PC-9 (cell line): ENCODE measurements at regions not wholly inside any gene's neighbourhood (a gene's known extent, or its start where the extent isn't known, plus 50 kb on each side); places are given as distances from the start of the nearest gene placed in this dataset.

Experiments
- BruUV-seq: library from RNA; stranded (reverse); fragments of 400-500 nt; replicated peaks from 2 replicates; lab custom pipeline; 2021; lab: Mats Ljungman, UMichigan
- CTCF ChIA-PET: fragments of 300-600 bp; sonication (Branson Sonifier 250); formaldehyde crosslinking; loops from one replicate; lab custom pipeline; 2022; ENCODE audit warnings: antibody characterized with exemption; lab: Charles Lee
- POLR2A ChIA-PET: fragments of 300-600 bp; sonication (Branson Sonifier 250); formaldehyde crosslinking; loops from one replicate; lab custom pipeline; 2022; ENCODE audit warnings: antibody characterized with exemption; ENCODE audit not compliant: unreplicated experiment; lab: Charles Lee
- DNase-seq, 2 experiments: peaks; one replicate each; pipeline versions ENCODE4 v3.0.0 to v3.0.0-alpha.2; 2015 to 2022; ENCODE audit warnings: mixed read lengths in 1 of 2
- H2AFZ ChIP-seq: fragments of 200-600 bp; sonication (generic); 2 replicates; pipeline ENCODE4 v1.8.1; 2017; ENCODE audit warnings: antibody characterized with exemption
- H3F3A ChIP-seq: fragments of 200-600 bp; sonication (generic); 2 replicates; pipeline ENCODE4 v1.8.1; 2017; ENCODE audit warnings: antibody characterized with exemption, mild to moderate bottlenecking, low read depth; ENCODE audit not compliant: insufficient read depth
- H3K27ac ChIP-seq: fragments of 200-600 bp; sonication (generic); 2 replicates; pipeline ENCODE4 v1.6.1; 2016; ENCODE audit warnings: mixed run types
- H3K27me3 ChIP-seq: fragments of 200-600 bp; sonication (generic); 2 replicates; pipeline ENCODE4 v1.6.1; 2016; ENCODE audit warnings: low read depth, mixed run types; ENCODE audit not compliant: insufficient read depth
- H3K36me3 ChIP-seq: fragments of 200-600 bp; sonication (generic); 2 replicates; pipeline ENCODE4 v1.6.1; 2016; ENCODE audit warnings: low read depth, mixed run types
- H3K4me1 ChIP-seq: fragments of 200-600 bp; sonication (generic); replicated peaks from 2 replicates; pipeline ENCODE4 v1.6.1; 2016; ENCODE audit warnings: mixed run types; ENCODE audit not compliant: insufficient read depth
- H3K4me2 ChIP-seq: fragments of 200-600 bp; sonication (generic); 2 replicates; pipeline ENCODE4 v1.6.1; 2017; ENCODE audit warnings: mixed run types
- H3K4me3 ChIP-seq: fragments of 200-600 bp; sonication (generic); 2 replicates; pipeline ENCODE4 v1.6.1; 2016; ENCODE audit warnings: mixed run types
- H3K79me2 ChIP-seq: fragments of 200-600 bp; sonication (generic); 2 replicates; pipeline ENCODE4 v1.6.1; 2017; ENCODE audit warnings: low read depth, mixed run types
- H3K9me2 ChIP-seq: fragments of 200-600 bp; sonication (generic); 2 replicates; pipeline ENCODE4 v1.8.1; 2017; ENCODE audit warnings: mild to moderate bottlenecking; ENCODE audit not compliant: insufficient read depth
- H3K9me3 ChIP-seq: fragments of 200-600 bp; sonication (generic); 2 replicates; pipeline ENCODE4 v1.8.1; 2016; ENCODE audit warnings: low read depth; ENCODE audit not compliant: insufficient read depth
- H4K20me1 ChIP-seq: fragments of 200-600 bp; sonication (generic); 2 replicates; pipeline ENCODE4 v1.8.1; 2017; ENCODE audit not compliant: insufficient read depth
- CTCF ChIP-seq: fragments of 200-600 bp; sonication (generic); conservative IDR thresholded peaks from 2 replicates; pipeline ENCODE4 v1.6.1; 2017; ENCODE audit warnings: mixed run types, antibody characterized with exemption, mild to moderate bottlenecking, moderate library complexity
- EZH2 ChIP-seq: fragments of 200-600 bp; sonication (generic); IDR thresholded peaks from 2 replicates; pipeline ENCODE4 v1.8.0; 2017; ENCODE audit warnings: antibody characterized with exemption, low read depth
- intact Hi-C: fragments of 100-400 bp; cut with micrococcal nuclease; formaldehyde crosslinking; loops from one replicate; pipeline ENCODE4 v1.10.0; 2022; ENCODE audit not compliant: unreplicated experiment

- intact Hi-C loops: no loop called here
- Histone ChIP-seq H4K20me1 (no peaks in the 10 kb centered on the region), H3K4me3 (no peak overlapping the region), H2AFZ (no peak overlapping the region), H3K9me3 (no peaks in the 10 kb centered on the region), H3K27ac (no peak overlapping the region), H3K4me2 (no peak overlapping the region), H3K4me1 (no peaks in the 10 kb centered on the region), H3F3A (no peaks in the 10 kb centered on the region), H3K9me2 (no peaks in the 10 kb centered on the region), H3K27me3 (peaks cover 55% of the 10 kb centered on the region), H3K79me2 (no peaks in the 10 kb centered on the region), H3K36me3 (no peaks in the 10 kb centered on the region)
- BruUV-seq: no TSS peak
- TF ChIP-seq CTCF (no peak), EZH2 (no peak)
- ChIA-PET CTCF (interaction anchor here (0.6 kb wide), 1 partner anchor 203 kb away, joined by 3 read pairs; no protein-coding TSS in a partner anchor), POLR2A (no interaction called here)
- DNase-seq: no peak
Observed at GRCh38 chr6:15876406-15876805, 213.6 kb upstream of the DTNBP1 start.

GRCh38 chr6:15875797-15876196, 213.0 kb upstream of the DTNBP1 start:
- Histone ChIP-seq H3K4me2 (no peak overlapping the region), H3F3A (no peaks in the 10 kb centered on the region), H3K4me1 (no peaks in the 10 kb centered on the region), H3K27ac (no peak overlapping the region), H2AFZ (no peak overlapping the region), H3K79me2 (no peaks in the 10 kb centered on the region), H3K9me2 (no peaks in the 10 kb centered on the region), H3K27me3 (peaks cover 60% of the 10 kb centered on the region), H3K9me3 (no peaks in the 10 kb centered on the region), H3K4me3 (no peak overlapping the region), H4K20me1 (no peaks in the 10 kb centered on the region), H3K36me3 (no peaks in the 10 kb centered on the region)
- TF ChIP-seq CTCF (no peak), EZH2 (no peak)
- intact Hi-C loops: no loop called here
- no peak for DNase-seq
- BruUV-seq: no TSS peak
- POLR2A ChIA-PET: no interaction called here
- CTCF ChIA-PET: interaction anchor here (0.6 kb wide), 1 partner anchor 204 kb away, joined by 3 read pairs; no protein-coding TSS in a partner anchor

- no TSS peak for BruUV-seq
- no peak overlapping the region for H3K27ac ChIP-seq
- no peak overlapping the region for H2AFZ ChIP-seq
- H3K9me2 ChIP-seq: no peaks in the 10 kb centered on the region
- H3K36me3 ChIP-seq: no peaks in the 10 kb centered on the region
- H3F3A ChIP-seq: no peaks in the 10 kb centered on the region
- POLR2A ChIA-PET: interaction anchor here (0.6 kb wide), 1 partner anchor 1389 kb away, joined by 8 read pairs; no protein-coding TSS in a partner anchor
- no peaks in the 10 kb centered on the region for H3K9me3 ChIP-seq
- H3K4me3 ChIP-seq: no peak overlapping the region
- H3K4me2 ChIP-seq: no peak overlapping the region
- H4K20me1 ChIP-seq: no peaks in the 10 kb centered on the region
- peaks cover 59% of the 10 kb centered on the region for H3K27me3 ChIP-seq
- DNase-seq: no peak
- no peaks in the 10 kb centered on the region for H3K4me1 ChIP-seq
- intact Hi-C loops: no loop called here
- TF ChIP-seq EZH2 (no peak), CTCF (no peak)
- H3K79me2 ChIP-seq: no peaks in the 10 kb centered on the region
- CTCF ChIA-PET: no interaction called here
Observed at GRCh38 chr6:15874821-15875220, 212.0 kb upstream of the DTNBP1 start.
